DMS 273 treated with DMSO at 0.1 percent for 48 hours (cell line): ENCODE measurements at regions not wholly inside any gene's neighbourhood (a gene's known extent, or its start where the extent isn't known, plus 50 kb on each side); places are given as distances from the start of the nearest gene placed in this dataset.
A peak's percentile ranks its signal among the peaks of the same experiment; 100 is the strongest.

Source experiments
- DNase-seq: peaks from one replicate; lab custom pipeline; 2025; lab: John Stamatoyannopoulos, UW

GRCh38 chr22:19621373-19622060 is 92.8 kb upstream of the SEPTIN5 start:
- no peak for DNase-seq

DNA sequence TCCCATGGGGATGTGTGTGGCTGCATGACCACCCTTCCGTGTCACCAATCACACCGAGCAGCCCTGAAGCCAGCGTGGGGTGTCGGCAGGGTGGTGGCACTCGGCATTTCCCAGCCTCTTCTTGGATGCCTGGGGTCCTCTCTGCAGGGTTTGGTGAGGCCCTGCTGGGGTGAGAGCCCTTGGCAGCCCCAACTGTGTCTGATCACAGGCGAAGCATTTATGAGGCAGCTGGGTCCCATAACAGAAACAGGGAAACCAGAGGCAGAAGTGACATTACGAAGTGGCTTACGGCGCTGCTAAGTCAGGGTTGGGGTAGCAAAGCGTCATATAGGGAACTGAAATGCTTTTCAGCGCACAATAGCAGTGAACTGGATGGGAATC is 92.3 kb upstream of the SEPTIN5 start:
- no peak for DNase-seq

DNA sequence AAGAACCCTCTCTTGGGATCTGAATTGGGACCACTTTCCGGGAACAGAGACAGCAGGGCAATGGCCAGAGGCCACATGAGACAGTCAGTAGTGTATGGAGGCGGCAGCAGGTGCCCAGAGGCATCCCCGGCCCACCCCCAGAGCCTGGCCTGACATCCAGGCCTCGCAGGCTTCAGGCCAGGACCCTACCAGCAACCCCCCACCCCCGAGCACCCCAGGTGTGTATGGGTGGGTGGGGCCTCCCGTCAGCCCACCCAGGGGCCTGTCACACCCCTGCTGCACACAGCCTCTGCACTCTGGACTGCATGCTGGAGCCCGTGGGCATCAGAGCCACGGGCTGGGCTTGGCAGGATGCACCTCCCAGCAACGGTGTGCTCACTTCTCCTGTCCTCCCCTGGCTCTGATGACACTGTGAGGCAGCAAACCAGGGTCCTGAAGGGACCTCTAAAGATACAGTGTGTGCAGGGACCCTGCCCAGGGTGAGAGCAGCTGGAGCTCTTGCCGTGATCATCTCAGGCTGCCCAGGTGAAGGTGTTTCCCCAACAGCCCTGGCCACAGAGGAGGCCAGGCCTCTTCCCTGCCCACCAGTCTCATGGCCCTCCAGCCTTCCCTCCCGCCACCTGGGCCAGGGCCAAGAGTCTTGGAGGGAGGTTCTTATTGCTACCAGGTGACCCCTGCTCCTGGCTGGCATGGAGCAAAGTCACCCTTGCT is 88.8 kb upstream of the SEPTIN5 start:
- no peak for DNase-seq

GRCh38 chr22:19626042-19626587 is 88.2 kb upstream of the SEPTIN5 start:
- DNase-seq = no peak

GRCh38 chr22:19626666-19627065 is 87.6 kb upstream of the SEPTIN5 start:
- DNase-seq = no peak

DNA sequence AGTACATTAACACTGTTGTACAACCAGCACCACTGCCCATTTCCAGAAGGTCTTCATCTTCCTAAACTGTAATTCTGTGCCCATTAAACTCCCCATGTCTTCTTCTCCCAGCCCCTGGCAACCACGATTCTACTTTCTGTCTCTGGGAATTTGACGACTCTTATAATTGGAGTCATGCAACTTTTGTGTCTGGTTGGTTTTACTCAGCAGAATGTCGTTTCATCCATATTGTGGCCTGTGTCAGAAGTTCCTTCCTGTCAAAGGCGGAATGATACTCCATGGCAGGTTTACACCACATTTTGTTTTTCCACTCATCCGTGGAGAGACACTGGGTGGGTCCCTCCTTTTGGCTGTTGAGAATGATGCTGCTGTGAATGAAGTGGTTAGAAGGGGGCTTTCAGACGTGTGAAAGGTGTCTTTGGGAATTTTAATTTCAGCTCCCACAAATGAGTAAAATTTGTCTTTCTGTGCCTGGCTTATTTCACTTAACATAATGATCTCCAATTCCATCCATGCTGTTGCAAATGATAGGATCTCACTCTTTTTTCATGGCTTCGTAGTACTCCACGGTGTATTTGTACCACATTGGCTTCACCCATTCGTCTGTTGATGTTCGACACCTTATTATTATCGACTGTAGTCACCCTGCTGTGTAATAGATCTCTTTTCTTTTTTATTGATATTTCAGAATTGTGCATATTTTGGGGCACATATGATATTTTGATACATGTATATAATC is 86.1 kb upstream of the SEPTIN5 start:
- DNase-seq = no peak

- no peak for DNase-seq
Observed at GRCh38 chr22:19629331-19629719, 85.0 kb upstream of the SEPTIN5 start.

DNA sequence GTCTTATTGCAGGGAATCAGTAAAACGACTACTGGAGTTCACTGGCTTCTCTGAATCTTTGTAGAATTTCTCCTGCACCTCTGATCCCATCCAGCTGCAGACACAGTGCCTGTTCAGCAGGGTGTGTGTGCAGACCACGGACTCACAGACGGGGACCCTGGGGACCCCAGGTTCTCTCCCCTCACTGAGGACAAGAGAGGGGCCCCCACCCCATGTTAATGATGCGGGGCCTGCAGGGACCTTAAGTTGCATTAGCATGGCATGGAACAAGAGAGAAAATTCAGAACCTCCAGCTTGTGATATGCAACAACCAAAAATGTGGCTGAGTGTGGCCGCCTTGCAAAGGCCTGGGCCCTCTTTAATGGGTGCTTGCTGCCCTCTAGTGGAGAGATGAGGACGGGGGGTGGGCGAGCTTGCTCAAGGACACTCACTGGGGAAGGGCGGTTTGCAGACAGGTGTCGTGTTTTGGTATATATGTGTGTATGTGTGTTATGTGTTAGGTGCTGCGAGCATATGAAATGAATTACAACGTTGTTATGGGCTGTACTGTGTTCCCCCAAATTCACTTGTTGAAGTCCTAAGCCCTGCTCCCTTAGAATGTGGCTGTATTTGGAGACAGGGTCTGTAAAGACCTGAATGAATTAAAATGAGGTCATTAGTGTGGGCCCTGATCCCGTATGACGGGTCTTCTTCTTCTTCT is 84.4 kb upstream of the SEPTIN5 start:
- DNase-seq = no peak

GRCh38 chr22:19630614-19631013 is 83.7 kb upstream of the SEPTIN5 start:
- DNase-seq = no peak

GRCh38 chr22:19631899-19632667 is 82.2 kb upstream of the SEPTIN5 start:
- DNase-seq = peak; percentile 63

GRCh38 chr22:19632668-19633148 is 81.6 kb upstream of the SEPTIN5 start:
- DNase-seq = peak; percentile 63

DNA sequence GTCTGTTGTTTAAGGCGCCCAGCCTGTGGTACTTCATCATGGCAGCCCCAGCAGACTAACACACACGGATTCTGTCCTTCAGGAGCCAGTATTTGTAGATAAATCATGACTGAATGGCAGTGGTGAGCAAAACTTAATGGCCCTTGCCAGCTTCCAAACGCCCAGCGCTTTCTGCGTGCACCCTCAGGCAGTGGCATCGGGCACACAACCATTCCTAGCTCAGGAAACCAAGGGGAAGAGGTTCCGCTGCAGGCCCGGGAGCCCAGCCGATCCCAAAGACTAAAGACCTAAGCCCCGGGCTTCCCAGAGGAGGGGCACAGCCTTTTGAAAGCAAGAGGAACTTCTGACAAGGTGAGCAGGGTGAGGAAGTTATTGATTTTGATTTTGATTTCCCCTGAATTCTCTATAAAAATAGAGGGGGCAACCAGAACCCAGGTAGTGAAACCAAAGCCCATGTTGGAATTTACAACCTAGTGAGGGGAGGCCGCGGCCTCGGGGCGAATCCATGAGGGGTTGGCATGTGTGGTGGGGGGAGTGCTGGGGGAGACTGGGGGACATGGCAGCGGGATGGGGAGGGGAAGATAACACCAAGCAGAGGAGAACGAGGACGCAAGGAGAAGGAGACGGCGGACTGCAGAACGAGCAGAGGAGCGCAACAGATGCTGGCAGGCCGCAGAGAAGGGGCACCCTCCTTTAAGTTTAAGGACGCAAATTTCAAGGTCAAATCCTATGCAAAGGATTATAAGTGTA is 79.9 kb upstream of the SEPTIN5 start:
- no peak for DNase-seq

DNA sequence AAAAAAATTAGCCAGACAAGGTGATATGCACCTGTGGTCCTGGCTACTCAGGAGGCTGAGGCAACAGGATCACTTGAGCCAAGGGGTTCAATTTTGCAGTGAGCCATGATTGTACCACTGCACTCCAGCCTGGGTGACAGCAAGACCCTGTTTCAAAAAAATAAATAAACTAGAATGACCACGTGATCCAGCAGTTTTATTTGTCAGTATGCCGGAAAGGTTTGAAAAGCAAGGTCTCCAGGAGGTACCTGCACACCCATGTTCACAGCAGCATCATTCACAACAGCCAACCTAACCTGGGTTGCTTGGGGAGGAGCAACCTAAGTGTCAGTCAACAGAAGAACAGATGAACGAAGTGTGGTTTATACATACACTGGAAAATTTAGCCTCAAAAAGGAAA is 78.7 kb upstream of the SEPTIN5 start:
- DNase-seq = no peak

- no peak for DNase-seq
Observed at GRCh38 chr22:19636696-19637407, 77.5 kb upstream of the SEPTIN5 start.

DNA sequence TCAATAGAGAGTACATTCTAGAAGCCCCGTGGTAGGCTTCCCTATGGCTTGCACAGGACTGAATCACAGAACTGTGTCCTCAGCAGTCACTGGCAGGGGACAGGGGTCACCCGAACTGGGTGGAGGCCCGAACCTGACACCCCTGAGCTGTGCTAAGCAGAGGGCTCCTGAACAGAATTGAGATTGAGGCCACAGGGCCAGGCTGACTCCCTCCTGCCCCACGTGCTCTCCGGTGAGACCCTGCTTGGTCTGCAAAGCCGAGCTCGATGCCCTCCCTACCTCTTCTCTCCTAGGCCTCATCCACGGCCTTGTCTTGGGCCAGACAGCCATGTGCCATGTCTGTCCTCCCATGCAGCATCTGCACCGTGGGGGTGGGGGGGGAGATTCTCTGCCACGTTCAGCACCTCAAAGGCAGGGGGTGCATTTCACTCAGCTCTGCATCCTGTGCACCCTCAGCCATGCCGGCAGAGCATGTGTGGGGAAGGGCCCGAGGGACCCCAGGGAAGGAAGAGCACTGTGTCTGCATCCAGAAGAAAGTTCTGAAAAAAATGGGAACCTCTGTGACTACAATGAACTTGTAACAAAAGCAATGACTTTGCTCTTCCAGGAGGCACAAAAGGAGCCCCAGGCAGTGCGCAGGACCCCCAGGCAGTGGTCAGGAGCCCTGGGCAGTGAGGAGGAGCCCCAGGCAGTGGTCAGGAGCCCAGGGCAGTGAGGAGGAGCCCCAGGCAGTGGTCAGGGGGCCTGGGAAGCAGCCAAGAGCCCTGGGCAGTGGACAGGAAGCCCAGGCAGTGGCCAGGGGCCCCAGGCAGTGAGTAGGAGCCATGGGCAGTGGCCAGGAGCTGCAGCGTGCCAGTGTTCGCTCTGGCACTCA is 76.7 kb upstream of the SEPTIN5 start:
- DNase-seq = no peak

DNA sequence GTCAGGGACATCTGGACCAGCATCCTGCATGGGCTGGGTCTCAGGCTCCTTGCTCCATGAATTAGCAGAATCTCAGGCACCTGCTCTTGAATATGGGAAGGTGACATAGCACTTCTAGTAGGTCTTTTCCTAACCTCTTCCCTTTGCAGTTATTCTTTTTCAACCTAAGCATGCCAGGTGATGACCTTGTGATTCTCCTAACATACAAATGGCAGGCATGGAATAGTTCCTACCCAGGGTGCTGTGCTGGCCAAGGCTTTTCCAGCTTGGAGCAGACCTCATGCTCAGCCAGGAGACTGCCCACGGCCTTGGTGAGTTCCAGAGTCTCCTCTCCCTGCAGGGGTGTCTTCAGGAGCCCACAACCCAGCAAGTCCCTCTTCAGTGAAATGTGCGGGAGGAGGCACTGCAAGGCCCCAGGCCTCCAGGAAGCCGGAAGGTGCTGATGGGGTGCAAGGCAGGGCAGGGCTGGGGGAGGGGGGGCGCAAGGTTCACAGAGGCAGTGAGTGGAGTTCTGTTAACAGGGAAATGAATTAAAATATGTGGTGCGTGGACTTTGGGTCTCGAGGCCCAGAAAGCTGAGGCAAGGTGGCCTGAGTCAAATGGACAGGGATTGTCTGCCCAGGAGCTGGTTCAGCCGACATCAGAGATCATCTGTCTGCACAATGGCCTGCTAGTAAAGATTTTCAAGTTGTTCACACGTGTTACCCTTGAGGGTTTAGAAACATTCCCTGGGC is 75.9 kb upstream of the SEPTIN5 start:
- DNase-seq = no peak

GRCh38 chr22:19639610-19640135 is 74.6 kb upstream of the SEPTIN5 start:
- DNase-seq = no peak

DNA sequence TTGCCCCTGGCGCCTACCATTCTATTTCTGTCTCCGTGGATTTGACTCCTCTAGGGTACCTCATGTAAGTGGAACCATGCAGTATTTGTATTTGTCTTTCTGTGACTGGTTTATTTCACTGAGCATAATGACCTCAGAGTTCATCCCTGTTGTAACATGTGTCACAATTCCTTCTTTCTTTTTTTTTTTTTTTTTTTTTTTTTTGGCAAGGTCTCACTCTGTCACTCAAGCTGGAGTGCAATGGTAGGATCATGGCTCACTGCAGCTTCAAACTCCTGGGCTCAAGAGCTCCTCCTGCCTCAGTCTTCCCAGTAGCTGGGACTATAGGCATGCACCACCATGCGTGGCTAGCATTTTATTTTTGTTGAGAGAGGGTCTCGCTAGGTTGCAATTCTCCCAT is 74.0 kb upstream of the SEPTIN5 start:
- DNase-seq = no peak
